GM21526 (cell line): ENCODE measurements at regions not wholly inside any gene's neighbourhood (a gene's known extent, or its start where the extent isn't known, plus 50 kb on each side); places are given as distances from the start of the nearest gene placed in this dataset.

Experiments used
- ATAC-seq: cut with Tn5 transposase; IDR thresholded peaks from one replicate; pipeline ENCODE4 v1.9.1; 2021; ENCODE audit warnings: moderate library complexity; ENCODE audit not compliant: unreplicated experiment, low FRiP score

- no peak for ATAC-seq
These were observed 869.1 kb downstream of the QKI start for GRCh38 chr6:164283574-164283973.

GRCh38 chr6:164276211-164276610, 861.7 kb downstream of the QKI start:
- no peak for ATAC-seq

GRCh38 chr6:164275773-164276172, 861.3 kb downstream of the QKI start:
- no peak for ATAC-seq

DNA sequence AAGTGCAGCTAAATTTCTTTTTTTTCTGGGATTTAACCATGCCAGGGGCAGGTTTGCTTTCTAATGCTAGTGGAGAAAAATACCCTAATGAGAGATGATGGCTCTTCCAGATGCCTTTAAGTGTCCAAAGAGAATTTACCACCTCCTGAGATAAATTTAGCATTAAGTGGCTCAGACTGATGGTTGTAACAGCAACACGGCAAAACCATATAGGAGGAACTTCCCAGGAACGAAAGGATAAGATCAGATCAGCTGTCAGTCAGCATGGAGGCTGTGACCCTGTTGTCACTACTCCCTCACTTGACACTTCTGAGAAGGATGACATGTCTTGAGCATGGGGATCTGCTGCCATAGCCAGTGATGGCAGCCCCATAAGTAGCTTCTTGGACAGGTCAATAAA, 860.0 kb downstream of the QKI start:
- no peak for ATAC-seq

DNA sequence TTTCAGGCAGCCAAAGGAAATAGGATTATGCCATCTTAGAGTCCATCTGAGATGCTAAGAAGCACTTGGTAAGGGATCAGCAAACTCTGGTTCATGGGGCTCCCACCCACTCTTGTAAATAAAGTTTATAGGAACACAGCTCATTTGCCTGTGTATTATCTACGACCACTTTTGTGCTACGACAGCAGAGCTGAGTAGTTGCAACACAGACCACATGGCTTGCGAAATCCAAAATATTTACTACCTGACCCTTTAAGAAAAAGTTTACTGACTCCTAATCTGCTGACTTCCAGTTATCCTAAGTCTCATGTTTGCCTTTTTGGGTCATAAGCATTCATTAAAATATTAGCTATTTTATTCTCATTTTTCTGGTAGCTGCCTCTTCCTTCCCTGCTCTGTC, 859.0 kb downstream of the QKI start:
- no peak for ATAC-seq

- ATAC-seq: no peak
These were observed 852.3 kb downstream of the QKI start for GRCh38 chr6:164266851-164267250.

DNA sequence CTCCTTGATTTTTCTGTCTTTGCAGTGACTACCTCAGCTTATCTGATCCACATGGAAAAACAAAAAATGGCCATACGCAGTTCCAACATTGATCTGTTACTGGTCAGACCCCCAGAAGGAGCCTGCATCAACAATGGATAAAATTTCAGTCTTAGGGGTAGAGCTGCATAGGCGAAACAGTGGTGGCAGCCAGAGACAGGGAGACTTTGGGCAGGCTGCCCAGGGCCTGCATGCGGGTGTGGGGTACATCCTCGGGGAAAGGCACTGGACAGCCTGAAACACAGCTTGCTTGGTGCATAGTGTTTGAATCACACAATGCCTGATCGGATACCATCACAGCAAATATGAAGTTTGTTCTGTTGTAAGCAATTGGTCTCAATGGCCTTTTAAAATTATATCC, 847.8 kb downstream of the QKI start:
- no peak for ATAC-seq

- no peak for ATAC-seq
These were observed 843.9 kb downstream of the QKI start for GRCh38 chr6:164258421-164258820.

DNA sequence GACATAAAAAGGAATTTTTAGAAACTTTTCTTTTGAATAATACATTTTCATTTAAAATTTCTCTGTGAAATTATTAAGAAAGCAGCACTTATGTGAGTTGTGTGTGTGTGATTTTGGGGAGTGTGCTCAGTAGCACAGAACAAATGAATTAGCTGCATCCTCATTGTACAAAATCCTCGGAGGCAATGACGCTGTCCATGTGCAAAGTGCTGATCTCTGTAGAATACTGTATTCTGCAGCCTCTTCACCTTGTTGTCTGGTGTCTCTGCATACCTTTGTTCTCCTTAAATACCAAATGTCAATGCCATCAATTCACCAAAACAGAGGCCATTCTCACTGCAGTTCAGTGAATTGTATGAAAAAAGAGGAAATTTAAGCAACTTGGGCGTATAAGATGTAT, 838.4 kb downstream of the QKI start:
- no peak for ATAC-seq

DNA sequence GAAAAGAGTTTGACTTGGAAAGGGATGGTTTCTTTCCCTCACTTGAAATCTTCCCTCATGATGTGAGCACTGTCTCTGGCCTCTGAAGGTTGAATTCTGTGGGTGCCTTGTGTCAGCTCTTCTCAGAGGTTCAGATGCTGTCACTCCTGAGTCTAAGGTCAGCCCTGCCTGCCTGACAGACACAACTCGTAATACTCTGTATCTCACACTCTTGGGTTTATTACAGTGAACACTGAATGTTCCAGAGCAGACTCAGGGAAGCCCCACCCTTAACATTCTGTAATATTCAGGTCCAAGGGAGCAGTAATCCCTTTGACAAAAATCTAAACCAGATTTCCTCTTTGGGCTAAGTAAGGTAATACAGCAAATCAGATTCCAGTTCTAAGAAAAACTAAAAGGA, 837.8 kb downstream of the QKI start:
- no peak for ATAC-seq

DNA sequence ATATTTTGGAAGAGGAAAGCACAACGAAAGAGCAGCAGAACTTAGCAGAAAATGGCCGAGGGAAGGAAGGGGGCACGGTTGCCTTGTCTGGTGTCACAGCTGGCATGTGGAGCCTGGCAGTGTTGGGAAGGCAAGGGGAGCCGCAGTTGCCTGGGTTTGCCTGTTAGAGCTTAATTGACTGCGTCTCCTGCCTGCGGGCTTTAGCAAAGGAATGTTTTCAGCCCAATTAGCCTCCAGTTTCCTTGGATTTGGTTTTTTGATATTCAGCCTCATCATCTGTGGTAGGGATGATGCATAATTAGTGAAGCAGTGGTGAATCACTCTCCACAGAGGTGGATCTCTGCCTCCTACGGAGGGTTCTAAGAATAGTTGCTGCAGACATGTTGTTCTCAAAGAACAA, 832.6 kb downstream of the QKI start:
- ATAC-seq: no peak

- ATAC-seq: no peak
These were observed 831.6 kb downstream of the QKI start for GRCh38 chr6:164246082-164246481.

DNA sequence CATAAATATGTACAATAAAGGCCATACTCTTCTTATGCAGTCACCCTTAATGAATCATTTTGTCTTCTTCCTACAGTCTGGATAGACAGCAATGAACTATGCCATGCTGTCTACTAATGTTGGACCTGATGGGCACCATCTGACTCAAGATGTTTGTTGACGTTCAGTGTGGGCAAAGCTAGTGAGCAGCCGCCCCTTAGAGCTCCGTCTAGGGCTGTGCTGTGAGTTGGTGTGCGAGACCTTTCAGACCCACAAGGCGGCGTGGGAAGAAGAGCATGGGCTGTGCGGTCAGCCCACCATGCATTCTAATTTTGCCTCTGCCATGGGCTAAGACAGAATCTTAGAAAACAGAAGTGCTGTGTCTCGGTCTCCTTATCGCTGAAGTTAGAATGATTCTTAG, 829.4 kb downstream of the QKI start:
- no peak for ATAC-seq

DNA sequence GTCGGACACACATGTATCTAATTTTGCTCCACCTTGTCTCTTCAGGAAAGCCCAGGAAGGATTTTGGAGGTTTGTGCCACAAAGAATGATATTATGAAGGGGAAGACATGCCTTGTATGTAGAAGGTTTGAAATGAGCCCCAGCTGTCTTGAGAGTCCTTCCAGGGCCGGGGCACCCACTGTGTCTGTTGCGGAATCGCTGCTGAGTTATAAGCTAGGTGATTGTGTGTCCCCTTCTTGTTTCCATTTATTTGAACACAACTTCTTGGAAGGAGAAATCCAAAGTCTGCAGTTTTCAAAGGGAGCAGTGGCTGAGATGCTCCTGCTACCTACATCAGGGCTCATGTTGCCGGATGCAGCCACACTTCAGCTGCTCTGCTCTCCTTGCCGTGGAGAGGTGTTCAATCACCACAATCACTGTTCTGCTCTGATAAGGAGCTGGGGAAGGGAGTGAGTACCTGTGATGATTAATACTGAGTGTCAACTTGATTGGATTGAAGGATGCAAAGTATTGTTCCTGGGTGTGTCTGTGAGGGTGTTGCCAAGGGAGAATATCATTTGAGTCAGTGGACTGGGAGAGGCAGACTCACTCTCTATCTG, 828.6 kb downstream of the QKI start:
- ATAC-seq: no peak

GRCh38 chr6:164230804-164231203, 816.3 kb downstream of the QKI start:
- ATAC-seq: no peak

DNA sequence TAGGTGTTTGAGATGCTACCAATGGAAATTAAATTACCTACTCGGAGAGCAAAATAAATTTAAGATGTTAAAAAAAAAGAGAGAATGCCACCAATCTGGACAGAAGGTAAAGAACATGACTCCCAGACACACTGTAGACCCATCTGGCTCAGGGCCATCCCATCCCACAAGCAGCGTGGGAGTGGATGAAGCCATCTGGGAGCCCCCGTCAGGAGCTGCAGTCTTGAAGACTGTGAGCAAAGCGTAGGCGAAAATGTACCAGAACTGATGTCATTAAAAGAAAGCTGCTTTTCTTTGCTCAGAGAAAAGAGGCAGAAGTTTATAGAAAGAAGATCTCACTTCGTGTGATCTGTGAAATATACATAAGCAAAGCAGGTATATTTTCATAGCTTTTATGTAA, 815.7 kb downstream of the QKI start:
- ATAC-seq: no peak

DNA sequence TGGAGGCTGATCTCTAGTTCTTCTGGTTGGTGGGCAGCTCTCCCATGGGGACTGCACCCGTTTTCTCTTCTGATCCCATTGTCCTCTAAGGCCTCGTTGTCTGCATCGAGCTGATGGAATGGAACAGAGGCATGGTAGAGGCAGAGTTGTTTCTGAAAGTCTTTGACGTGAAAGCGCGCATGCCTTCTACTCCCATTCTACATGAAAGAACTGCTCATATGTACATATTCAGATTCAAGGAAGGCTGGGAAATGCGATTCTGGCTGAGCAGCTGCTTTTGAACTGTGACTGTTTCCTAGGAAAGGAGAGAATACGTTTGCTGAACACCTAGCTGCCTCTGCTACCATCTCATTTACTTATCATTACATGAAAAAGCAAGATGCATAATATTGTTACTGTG, 815.2 kb downstream of the QKI start:
- no peak for ATAC-seq

- no peak for ATAC-seq
These were observed 813.5 kb downstream of the QKI start for GRCh38 chr6:164227952-164228522.

DNA sequence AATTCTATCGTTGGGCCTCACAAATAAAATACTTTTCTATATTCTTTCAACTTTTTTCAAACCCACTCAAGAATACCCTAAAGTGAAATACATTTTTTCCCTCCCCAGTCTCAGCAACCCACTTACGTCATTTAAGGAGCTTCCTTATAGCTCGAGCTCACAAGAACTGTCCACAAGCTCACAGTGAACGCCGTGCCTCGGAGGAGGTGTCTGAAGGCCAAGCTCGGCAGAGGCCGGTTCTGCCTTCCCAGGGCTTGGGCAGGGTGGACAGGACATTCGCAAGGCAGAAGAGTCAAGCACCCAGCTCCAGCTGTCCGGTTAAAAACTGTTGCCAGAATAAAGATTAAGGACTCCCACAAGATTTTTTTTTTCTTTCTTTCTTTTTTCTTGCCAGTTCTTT, 802.3 kb downstream of the QKI start:
- no peak for ATAC-seq

- ATAC-seq: no peak
These were observed 801.9 kb downstream of the QKI start for GRCh38 chr6:164216368-164216767.

- no peak for ATAC-seq
These were observed 799.5 kb downstream of the QKI start for GRCh38 chr6:164214066-164214465.

- ATAC-seq: no peak
These were observed 796.7 kb downstream of the QKI start for GRCh38 chr6:164211254-164211653.

DNA sequence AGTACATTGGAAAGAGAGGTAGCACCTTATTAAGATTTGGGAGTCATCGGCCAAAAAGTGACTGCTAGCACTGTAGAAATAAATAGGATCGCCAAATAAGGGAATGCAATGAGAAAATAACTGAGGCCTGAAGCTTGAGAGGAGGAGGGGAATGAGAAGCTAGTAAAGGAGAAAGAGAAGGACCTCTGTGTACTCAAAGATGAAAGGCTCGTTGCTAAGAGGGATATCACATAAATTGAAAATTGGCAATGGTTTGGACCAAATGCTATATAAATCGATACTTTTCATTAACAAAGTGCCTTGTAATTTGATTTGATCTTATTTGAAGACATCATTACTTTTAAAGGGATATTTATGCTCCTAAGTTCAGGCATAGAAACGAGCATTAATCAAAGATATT, 796.3 kb downstream of the QKI start:
- ATAC-seq: no peak
